ENCODE measurements at regions not wholly inside any gene's neighbourhood (a gene's known extent, or its start where the extent isn't known, plus 50 kb on each side); places are given as distances from the start of the nearest gene placed in this dataset.

- TF ChIP-seq POLR2AphosphoS5 (IDR thresholded peaks at IDR 0.05) (no peak), POLR2A (IDR thresholded peaks at IDR 0.05) (no peak), CTCF (IDR thresholded peaks at IDR 0.05) (no peak)
These were observed 86.0 kb downstream of the TENT5A start for GRCh38 chr6:81666481-81666880.

Data from transverse colon (tissue), 4 donors.